Iris pigment epithelial cell (primary cell): ENCODE measurements at regions not wholly inside any gene's neighbourhood (a gene's known extent, or its start where the extent isn't known, plus 50 kb on each side); places are given as distances from the start of the nearest gene placed in this dataset.
A peak's percentile ranks its signal among the peaks of the same experiment; 100 is the strongest.

Experiments used
- DNase-seq: peaks from one replicate; pipeline ENCODE4 v3.0.0-alpha.2; 2011; ENCODE audit warnings: low read depth

GRCh38 chr2:196318517-196319377 lies 147.4 kb upstream of the STK17B start:
- DNase-seq: no peak

- peak; percentile 70 for DNase-seq
Observed at GRCh38 chr2:196322973-196323810, 151.8 kb upstream of the STK17B start.

- DNase-seq: peak; percentile 26
Observed at GRCh38 chr2:196324211-196324610, 152.8 kb upstream of the STK17B start.

DNA sequence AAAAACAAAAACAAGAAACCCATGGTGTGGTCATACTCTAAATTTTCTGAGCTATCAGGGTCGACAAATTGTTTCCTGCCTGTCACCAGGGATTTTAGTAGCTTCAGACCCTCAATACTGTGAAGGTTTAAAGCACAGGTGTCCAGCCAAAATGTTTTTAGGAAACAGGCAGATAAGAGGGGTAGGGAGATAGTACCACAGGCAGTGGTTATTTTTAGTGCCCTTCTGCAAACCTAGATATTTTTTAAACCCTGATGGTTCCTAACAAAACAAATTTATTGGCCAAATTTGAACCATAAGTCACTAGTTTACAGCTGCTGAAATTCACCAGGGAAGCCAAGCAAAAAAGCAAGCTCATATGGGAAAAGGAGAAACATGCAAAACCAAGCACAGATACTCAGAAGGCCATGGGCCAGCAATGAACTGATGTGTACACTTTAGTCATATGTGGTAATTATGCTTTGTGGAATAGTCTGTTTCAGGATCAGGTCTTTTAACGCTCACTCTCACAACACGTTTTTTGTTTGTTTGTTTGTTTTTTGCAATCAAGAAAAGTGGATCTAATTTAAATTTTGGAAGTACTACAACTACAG lies 156.8 kb upstream of the STK17B start:
- no peak for DNase-seq

DNA sequence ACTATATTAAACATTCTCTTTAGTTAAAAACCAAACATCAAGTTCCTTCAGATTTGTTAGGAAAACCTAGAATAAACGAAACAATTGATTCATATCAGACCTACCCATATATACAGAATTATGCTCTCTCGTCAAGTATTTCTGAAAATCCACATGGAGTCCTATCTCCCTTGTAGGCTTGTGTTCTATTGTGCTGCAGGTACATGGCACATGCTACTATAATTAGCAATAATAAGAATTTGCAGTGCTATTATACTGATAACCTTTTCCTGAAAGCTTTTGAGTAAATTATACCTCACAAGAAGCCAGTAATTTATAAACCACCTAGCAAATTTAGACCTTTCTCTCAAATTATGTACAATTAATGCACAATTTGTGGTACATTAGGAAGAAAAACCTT lies 158.6 kb upstream of the STK17B start:
- no peak for DNase-seq

DNA sequence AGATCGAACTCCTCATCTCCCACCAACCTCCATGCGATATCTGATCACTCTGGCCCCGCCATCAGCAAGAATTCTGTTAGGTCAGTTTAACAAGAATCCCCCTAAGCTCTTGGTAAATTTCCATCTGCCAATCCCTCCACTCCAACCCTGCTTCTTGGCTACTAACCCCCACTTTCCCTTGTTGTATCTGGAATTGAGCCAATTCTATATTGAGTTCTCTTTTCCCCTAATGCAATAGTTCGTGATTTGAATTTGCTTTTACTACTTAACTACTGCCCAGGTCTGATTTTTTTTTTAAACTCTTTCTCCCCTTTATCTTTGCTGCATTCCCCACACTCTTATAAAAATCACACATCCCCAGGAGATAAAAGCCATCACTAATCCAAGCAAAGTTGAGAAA lies 159.3 kb upstream of the STK17B start:
- DNase-seq: no peak

- DNase-seq: peak; percentile 92
Observed at GRCh38 chr2:196331143-196331542, 159.8 kb upstream of the STK17B start.

DNA sequence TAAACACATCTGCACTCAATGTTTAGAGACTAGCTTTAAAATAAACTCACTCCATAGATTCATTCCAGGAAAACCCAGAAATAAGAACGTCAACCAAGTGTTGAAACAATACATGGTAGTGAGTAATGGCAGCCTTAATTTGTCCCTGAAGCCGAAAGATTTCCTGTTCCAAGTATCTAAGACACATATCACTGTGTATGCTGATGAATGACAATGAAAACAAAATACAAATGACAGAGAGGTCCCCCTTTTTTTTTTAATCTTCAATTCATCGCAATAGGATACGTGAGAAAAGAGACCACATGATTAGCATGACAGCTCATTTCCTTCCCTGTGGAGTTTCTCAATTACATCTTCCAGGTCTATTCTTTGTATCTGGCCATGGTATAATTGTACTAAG lies 160.5 kb upstream of the STK17B start:
- DNase-seq: peak; percentile 34

- no peak for DNase-seq
Observed at GRCh38 chr2:196333397-196333796, 162.0 kb upstream of the STK17B start.

- peak; percentile 66 for DNase-seq
Observed at GRCh38 chr2:196334710-196335109, 163.3 kb upstream of the STK17B start.

GRCh38 chr2:196335221-196335634 lies 163.8 kb upstream of the STK17B start:
- DNase-seq: peak; percentile 52

DNA sequence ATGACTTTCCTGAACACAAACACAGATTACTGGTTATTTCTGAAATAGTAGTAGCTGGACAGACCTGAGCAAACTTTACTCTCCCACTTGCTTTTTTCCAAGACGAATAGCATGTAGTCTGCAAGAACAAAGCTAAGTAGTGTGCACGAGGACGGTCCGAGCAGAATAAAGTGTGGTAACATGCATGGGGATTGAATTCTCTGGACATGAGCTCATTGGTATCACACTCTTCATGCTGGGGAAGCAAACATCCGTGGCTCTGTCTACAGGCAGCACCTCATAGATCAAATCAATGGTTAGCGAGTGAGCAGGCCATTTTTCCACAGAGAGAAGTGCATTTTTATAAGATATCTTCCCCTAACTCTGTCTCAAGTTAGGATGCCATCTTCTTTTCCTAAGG lies 164.8 kb upstream of the STK17B start:
- DNase-seq: no peak

GRCh38 chr2:196336715-196337114 lies 165.3 kb upstream of the STK17B start:
- no peak for DNase-seq

- DNase-seq: peak; percentile 43
Observed at GRCh38 chr2:196337208-196337953, 166.0 kb upstream of the STK17B start.

DNA sequence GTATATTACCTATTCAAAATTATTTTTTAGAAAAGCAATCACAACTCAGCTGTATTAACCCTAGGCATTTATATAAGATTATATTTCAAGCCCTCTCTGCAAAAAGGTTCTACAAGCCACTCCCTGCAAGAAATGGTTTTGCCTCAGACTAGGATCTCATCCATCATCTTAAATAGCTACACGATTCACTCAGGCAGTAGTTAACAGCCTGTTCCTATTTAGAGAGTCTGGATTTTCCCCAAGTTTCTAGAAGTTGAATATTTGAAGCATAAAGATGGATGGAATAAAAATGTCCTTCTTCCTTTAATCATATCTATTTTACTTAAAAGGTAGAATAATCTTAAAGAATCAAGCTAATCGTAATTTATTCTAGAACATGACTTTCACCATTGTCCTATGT lies 167.1 kb upstream of the STK17B start:
- no peak for DNase-seq

- no peak for DNase-seq
Observed at GRCh38 chr2:196341277-196341841, 170.0 kb upstream of the STK17B start.

GRCh38 chr2:196344397-196344796 lies 173.0 kb upstream of the STK17B start:
- DNase-seq: no peak

DNA sequence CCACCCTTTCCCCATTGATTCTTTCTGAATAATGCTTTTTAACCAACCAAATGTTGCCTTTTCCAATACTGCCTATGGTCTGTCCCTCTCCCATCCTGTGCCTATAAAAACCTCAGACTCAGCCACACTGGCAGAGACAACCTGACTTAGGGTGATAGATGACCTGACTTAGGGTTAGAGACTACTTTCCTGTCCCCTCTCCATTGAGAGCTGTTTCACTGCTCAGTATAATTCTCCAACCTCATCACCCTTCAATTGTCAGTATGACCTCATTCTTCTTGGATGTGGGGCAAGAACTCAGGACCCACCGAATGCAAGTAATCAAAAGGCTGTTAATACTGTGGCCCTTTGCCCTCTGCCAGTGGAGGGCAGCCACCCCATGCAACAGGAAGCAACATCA lies 182.3 kb upstream of the STK17B start:
- no peak for DNase-seq

DNA sequence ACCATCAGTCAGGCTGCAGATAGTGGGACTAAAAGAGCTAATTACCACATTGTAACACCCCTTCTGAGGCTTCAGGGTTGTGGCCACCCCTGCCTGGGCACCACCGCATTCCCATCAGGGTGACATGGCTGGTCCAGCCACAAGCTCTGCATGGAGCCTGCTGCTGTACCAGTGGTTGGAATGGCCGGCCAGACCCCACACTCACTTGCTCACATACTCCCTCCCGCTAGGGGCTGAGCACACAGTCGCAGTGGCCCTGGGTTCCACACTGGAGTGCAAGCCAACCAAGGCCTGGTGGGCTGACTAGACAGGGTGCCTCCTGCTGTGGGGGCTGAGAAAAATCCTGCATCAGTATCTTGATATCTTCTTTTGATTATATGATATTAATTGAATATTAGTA lies 182.8 kb upstream of the STK17B start:
- no peak for DNase-seq

DNA sequence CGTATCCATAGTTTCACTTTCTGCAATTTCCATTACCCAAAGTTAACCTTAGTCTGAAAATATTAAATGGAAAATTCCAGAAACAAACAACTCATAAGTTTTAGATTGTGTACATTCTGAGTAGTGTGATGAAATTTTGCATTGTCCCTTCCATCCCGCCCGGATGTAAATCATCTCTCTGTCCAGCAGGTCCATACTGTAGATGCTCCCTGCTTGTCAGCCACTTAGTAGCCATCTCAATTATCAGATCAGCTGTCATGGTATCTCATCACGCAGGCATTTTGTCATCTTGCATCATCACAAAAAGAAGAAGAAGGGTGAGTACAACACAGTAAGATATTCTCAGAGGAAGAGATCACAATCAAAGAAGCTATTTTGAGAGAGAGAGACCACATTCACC lies 185.0 kb upstream of the STK17B start:
- no peak for DNase-seq

- no peak for DNase-seq
Observed at GRCh38 chr2:196360650-196361049, 189.3 kb upstream of the STK17B start.
